Neural progenitor cell (in vitro differentiated cells): ENCODE measurements at regions not wholly inside any gene's neighbourhood (a gene's known extent, or its start where the extent isn't known, plus 50 kb on each side); places are given as distances from the start of the nearest gene placed in this dataset.

Experiments
- CTCF ChIP-seq: fragments of 200-600 bp; sonication (generic); IDR thresholded peaks from 2 replicates; pipeline ENCODE4 v1.5.1; 2017; ENCODE audit warnings: antibody characterized with exemption, mild to moderate bottlenecking
- EZH2phosphoT487 ChIP-seq: fragments of 200-600 bp; sonication (generic); IDR thresholded peaks from 2 replicates; pipeline ENCODE4 v1.6.1; 2017; ENCODE audit warnings: antibody characterized with exemption

GRCh38 chr16:64428463-64429113 lies 693.3 kb downstream of the CDH11 start:
- TF ChIP-seq CTCF, result no peak
- no peak for TF ChIP-seq EZH2phosphoT487
